ENCODE measurements at regions not wholly inside any gene's neighbourhood (a gene's known extent, or its start where the extent isn't known, plus 50 kb on each side); places are given as distances from the start of the nearest gene placed in this dataset.

DNA sequence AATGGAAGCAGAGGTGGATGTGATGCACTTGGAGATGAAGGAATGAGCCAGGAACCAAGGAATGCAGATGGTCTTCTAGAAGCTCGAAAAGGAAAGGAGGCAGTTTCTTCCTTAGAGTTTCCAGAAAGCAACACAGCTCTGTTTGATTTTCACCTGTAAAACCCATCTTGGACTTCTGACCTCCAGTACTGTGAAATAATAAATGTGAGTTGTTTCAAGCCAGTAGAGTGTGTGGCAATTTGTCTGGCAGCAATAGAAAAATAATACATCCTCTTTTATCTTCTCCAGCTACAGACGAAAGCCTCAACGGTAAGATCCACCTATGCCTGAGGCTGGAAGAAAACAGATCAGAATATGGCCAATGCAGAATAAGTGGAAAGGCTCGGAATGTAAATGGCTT lies 199.7 kb downstream of the HINT1 start:
- TF ChIP-seq, protein P1, sequence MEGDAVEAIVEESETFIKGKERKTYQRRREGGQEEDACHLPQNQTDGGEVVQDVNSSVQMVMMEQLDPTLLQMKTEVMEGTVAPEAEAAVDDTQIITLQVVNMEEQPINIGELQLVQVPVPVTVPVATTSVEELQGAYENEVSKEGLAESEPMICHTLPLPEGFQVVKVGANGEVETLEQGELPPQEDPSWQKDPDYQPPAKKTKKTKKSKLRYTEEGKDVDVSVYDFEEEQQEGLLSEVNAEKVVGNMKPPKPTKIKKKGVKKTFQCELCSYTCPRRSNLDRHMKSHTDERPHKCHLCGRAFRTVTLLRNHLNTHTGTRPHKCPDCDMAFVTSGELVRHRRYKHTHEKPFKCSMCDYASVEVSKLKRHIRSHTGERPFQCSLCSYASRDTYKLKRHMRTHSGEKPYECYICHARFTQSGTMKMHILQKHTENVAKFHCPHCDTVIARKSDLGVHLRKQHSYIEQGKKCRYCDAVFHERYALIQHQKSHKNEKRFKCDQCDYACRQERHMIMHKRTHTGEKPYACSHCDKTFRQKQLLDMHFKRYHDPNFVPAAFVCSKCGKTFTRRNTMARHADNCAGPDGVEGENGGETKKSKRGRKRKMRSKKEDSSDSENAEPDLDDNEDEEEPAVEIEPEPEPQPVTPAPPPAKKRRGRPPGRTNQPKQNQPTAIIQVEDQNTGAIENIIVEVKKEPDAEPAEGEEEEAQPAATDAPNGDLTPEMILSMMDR (IDR thresholded peaks at IDR 0.05): no peak
- TF ChIP-seq POLR2A (IDR thresholded peaks at IDR 0.05) (no peak), EP300 (IDR thresholded peaks at IDR 0.05) (no peak)
